NCI-H128 (cell line): ENCODE measurements at regions not wholly inside any gene's neighbourhood (a gene's known extent, or its start where the extent isn't known, plus 50 kb on each side); places are given as distances from the start of the nearest gene placed in this dataset.
A peak's percentile ranks its signal among the peaks of the same experiment; 100 is the strongest.

Experiments
- DNase-seq: peaks from one replicate; lab custom pipeline; 2025; ENCODE audit not compliant: unreplicated experiment; lab: John Stamatoyannopoulos, UW

GRCh38 chr16:51085271-51085670, 65.8 kb downstream of the SALL1 start:
- DNase-seq = no peak

DNA sequence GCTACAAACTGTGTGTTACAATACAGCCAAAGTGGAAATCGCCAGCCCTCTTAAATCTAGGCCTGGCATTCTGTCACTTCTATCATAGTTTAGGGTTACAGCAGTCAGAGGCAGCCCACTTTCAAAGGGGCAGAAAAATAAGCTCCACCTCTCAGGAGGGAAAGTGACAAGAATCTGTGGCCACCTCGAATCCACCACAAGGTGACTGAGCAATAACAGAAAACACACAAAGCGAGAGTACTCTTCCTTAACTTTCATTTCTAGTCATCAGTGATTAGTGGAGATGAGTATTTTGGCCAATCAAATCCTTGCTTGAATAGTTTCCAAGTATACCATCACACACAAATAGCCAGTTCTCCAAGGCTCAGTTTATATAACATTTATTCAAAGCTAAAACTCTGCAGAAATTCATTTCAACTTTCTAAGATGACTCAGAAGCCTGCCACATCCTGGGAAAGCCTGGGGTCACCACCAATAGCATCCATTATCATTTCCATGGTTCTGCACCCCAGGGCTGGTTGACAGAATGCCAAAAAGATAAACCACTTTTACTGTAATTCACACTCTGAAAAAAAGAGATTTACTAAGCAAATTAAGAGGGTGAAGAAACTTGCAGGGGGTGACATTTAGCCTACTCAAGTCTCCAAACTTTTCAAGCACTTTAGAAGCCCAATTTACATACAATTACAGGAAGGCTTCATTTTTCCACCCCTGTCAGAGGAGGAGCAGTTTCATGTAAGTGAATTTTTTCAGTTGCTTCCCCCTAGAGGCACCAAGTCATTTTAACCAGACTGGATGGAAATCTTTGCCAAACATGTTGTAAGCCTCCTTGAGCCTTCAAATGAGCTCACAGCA, 66.8 kb downstream of the SALL1 start:
- no peak for DNase-seq

GRCh38 chr16:51072591-51072990, 78.5 kb downstream of the SALL1 start:
- no peak for DNase-seq

DNA sequence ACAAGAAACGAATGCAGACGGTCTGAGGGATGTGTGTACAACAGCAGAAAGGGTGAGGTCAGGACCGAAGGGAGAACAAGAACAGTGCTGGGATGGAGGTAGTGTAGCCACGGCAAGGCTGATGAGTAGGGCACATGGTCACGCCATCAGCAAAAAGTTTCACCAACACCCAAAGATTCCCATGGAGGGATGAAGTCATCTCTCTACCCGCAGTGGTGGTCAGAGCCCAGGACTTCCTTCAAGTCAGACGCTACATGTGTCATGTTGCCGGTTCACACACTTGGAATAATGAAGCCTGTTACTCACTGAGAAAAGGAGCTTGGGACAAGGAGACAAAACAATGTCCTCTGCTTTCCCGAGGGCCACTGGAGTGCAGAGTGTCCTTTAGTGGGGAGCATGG, 79.7 kb downstream of the SALL1 start:
- DNase-seq = no peak

GRCh38 chr16:51067352-51067751, 83.7 kb downstream of the SALL1 start:
- no peak for DNase-seq

DNA sequence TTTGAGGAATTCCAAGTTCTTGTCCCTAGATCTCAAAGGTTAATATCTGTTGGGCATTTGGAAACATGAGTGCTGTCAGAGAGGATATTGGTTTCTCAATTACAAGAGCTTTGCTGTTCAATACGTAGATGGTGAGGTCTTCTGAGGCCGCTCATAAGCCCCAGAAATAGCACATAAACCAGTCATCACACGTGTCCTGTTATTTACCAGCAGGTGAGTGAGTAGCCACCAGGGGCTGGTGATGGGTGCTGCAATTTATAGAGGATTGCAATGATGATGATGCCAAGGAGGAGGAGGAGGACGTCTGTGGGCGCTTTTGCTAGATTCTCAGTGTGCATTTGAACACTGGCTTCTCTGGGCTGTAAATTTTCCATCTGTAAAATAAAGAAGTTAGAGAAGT, 89.0 kb downstream of the SALL1 start:
- no peak for DNase-seq

DNA sequence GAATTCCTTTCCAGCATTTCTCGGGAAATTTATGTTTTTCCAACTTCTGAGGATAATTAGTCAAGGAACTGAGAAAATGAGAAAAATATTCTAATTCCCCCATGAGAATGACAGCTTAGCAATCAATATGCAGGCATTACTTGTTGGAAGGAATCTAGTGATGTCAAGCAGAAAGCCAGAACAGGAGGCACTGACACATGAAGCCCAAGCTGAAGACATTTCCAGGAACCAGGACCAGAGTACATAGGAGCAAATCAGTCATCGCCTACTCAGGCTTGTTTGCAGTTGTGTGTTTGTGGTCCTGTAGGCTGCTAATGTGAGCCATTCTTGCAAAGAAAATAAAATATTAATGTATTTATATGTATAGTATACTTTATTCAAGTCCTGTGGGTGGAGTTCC, 89.7 kb downstream of the SALL1 start:
- no peak for DNase-seq

DNA sequence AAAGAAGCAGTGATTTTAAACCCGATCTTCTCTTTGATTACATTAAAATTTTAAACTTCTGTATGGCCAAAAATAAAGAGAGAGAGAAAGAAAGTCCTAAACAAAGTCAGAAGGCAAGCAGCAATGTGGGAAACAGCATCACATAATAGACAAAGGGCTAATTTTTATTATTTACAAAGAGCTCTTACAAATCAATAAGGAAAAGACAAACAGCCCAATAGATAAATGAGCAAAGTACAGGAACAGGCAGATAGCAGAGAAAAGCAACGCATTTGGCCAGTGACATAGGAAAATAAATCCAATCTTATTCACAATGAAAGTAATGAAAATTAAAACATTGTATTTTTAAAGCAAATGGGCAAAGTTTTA, 93.1 kb downstream of the SALL1 start:
- DNase-seq = no peak

GRCh38 chr16:51057102-51057793, 93.8 kb downstream of the SALL1 start:
- no peak for DNase-seq

DNA sequence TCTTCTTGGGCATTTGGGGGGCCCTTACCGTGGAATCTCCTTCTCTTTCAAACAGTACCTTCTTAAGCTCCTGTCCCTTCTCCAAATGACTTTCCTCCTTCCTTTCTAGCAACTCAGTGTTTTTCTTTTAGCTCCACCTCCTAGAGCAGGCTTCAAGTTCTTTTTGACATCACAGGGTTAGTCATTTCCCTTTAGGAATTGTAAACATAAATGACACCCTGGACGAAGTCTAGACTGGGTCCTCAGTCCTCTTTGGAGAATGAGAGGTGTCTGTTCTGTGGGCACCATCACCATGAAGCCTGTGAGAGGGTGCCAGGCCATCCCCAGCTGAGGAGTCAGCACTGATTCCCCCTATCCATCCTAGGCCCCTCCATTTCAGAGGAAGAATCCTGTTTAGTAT, 94.7 kb downstream of the SALL1 start:
- DNase-seq = no peak

DNA sequence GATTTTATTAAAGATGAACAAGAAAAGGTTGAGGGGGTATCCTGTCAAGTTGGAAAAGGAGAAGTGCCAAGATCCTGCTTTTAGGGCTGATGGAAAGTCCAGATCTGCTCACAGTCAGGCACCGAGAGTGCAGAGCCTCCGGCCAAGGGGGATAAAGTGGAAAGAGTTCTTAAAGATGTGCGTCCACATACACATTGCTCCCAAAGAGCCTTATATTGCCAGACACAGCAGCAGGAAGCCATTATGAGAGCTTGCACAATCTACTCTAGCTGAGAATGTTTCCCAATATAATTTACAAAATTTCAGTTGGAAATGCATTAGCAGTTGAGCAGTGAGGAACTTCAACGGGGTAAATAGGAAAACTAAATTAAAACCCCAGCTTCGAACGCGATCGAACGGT, 95.6 kb downstream of the SALL1 start:
- DNase-seq = no peak

DNA sequence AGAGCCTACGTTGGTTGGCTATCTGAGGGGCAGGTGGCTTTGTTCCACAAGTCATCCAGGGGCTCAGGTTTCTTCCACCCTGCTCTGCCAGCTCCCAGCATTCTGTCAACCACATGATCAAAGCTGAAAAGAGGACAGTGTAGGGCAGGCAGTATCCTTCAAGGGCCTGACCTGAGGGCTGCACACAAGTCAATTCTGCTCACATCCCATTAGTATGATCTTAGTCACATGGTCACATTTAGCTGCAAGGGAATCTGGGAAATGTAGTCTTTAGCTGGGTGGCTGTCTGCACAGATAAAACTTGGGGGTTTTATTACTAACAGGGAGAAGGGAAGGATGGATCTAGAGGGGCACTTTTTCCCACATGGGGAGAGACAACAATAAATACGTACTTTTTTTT, 97.3 kb downstream of the SALL1 start:
- peak; percentile 48 for DNase-seq

DNA sequence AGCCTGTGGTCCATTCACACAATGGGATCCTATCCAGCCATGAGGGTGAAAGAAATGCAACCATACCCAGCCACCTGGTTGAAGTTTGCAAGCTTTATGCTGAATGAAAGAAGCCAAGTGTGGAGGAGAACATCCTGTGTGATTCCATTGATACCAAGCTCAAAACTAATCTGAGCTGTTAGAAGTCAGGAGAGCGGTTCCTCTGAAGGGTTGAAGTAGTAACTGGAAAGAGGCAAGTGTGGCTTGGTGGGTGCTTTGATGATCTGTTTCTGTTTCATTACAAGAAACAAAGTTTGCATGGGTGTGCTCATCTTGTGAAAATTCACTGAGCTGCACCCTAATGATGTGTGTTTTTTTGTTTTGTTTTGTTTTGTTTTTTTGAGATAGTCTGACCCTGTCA, 99.4 kb downstream of the SALL1 start:
- no peak for DNase-seq

DNA sequence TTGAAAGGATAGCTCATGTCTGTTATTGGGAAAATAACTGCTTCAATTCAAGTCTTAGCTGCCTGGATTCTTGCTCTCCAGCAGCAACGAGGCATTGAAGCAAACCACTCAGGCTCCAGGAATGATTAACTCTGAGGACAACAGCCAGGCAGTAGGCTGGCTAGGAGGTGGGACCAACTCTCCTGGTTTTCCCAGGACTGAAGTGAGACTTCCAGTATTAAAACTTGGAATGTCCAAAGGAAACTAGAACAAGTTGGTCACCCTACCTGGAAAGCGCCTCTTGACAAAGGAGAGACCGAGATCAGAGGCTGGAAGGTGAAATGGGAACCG, 100.7 kb downstream of the SALL1 start:
- DNase-seq = no peak

DNA sequence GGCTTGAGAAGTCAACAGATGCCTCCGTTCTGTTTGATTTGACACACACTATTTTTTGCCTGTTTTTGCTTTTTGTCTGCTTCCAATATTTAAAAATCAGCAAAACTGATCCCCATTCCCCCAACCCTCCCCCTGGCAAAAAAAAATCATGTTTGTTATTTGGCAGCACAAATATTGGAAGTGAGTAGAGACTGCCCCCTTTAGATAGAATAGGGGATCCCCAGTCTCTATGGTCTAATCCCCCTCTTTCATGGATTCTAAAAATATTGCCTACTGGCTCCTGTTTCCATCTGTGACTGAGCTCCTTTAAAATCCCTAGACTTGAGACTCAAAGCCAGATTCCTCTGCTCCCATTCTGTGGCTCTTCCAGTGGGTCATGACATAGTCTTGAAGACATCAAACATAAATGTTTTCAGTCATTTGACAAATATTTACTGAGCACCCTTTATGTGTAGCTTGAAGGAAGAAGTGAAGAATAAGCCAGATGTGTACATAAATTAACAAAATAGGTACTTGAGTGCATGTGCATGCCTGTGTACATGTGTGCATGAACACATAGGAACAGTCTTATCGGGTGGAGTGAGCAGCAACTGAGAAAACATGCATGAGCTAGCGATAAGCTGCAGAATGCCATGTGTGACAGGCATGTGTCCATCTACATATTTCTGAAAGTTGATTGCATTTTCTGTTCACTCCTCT, 101.2 kb downstream of the SALL1 start:
- no peak for DNase-seq

DNA sequence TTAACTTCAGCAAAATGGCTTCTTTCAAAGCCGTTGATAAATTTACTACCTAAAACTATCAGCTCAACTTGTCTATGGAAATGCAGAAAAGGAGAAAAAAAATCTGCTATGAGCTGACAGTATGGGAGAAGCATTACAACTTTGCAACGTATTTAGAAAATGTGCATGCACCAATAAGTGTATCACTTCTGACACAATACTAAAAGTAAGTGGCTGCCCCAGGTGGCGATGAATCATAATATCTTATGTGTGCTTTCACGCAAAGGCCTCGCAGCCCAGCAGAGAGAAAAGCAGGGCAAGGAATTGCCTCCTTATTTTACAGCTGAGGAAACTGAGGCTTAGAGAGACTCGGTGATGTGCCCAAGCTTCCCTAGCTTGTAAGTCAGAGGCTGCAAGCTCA, 101.8 kb downstream of the SALL1 start:
- DNase-seq = no peak

DNA sequence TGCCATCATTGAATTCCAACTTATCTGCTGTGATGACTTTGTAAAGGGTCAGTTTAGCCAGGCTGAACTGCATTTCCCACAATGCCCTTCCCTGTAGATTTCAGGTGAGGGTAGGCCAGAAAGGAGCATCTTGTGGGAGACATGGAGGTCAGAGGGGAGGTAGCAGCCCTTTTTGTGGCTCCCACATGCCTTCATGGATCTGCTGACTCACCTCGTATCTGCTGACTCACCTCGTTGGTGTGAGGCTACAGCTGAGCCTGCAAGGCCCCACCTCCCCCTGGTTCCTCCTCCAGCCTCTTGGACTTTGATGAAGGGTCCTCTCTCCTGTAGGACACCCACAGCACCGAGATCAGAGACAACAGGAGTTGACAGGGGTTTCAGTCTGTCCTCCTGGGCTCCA, 102.5 kb downstream of the SALL1 start:
- no peak for DNase-seq

DNA sequence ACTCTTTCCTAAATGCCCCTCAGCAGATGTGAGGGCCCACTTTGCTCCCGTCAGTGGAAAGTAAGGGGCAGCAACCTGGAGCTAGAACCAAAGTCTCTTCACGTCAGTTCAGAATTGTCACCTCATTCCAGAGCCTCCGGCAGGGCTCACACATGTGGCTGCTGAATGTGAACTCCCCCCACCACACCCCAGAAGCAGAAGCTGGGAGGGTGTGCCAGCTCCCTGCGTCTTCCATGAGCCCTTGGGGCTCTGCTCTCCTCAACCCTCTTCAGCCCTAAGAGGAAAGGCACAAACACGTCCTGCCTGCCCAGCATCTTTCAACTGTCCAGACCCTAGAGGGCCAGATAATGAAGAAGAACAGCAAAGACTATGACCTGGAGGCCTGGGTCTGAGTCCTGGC, 105.3 kb downstream of the SALL1 start:
- no peak for DNase-seq

DNA sequence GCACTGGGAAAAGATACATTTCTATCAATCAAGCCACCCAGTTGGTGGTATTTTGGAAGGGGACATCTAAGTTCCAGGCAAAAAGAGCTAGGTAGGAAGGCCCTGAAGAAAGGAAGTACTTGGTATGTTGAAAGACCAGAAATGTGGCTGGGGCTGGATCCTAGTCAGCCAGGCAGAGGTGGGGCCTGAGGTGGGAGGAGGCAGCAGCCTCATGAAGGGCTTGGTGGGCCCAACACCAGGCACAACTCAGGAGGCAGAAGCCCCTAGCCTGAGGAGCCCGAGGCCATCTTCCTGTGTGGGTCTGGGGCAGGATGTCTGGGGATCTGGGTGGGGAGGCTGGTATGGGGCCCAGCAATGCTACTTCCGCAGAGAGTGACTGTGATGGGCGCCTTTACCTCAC, 105.9 kb downstream of the SALL1 start:
- no peak for DNase-seq

- no peak for DNase-seq
These were observed 109.5 kb downstream of the SALL1 start for GRCh38 chr16:51041546-51041945.

DNA sequence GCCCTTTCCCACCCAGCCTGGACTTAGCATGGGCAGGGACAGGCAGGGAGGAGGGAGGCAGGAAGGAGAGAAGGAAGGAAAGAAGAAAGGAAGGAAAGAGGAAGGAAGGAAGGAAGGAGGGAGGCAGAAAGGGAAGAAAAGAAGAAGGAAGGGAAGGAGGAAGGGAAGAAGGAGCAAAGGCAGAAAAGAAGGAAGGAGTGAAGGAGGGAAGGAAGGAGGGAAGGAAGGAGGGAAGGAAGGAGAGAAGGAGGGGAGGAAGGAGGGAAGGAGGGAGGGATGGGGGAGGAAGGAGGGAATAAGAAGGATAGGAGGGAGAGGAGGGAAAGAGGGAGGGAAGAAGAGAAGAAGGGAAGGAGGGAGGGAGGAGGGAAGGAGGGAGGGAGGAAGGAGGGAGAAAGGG, 110.4 kb downstream of the SALL1 start:
- DNase-seq = no peak

DNA sequence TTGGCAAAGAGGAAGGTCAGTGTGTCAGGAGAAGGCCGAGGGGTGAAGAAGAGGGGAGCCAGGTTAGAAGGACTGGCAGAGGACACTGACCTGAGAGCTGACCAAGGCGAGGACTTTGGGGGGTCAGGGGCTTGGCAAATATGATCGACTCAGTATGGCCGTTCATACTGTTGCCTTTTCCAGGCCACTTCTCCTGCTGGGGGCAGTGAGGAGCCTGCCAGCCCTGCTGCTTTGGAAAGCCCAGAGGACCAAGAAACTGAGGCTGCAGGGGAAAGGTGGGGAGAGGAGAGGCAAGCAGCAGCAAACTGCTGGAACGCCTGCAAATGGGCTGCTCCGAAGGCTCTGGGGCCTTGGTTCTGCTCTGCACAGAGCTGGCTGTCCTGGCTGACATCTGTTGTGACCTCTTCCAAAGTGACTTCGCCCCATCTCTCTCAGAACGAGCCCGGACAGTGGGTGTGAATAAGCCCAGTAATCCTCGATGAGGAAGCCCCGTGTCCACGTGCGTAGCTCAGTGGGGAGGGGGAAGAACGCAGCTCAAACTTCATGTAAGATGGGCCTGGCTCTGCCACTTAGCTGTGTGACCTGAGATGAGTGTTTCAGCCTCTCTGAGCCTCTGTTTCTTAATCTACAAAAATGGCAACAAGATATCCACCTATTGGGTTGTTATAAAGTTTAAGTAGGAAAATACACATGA, 111.3 kb downstream of the SALL1 start:
- DNase-seq = no peak
